ENCODE measurements at regions not wholly inside any gene's neighbourhood (a gene's known extent, or its start where the extent isn't known, plus 50 kb on each side); places are given as distances from the start of the nearest gene placed in this dataset.

DNA sequence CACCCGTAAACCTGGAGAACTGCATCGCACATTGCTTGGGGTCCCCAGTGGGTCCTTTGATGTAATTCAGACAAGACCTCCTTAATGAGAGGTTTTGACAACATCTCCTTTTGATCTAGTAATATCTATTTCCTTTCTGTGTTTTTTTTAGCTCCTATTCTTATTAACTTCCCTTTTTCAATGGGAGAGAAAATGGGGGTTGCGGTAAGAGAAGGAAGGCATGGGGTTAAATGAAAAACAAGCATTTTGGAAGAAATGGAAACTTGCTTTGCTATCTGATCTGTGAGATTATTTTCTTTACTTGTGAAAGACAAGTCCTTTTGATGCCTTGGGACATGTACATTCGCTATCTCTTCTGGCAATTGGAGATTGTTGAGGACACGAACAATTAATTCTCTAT lies 418.6 kb upstream of the MAN1A1 start:
- TF ChIP-seq, protein P1, sequence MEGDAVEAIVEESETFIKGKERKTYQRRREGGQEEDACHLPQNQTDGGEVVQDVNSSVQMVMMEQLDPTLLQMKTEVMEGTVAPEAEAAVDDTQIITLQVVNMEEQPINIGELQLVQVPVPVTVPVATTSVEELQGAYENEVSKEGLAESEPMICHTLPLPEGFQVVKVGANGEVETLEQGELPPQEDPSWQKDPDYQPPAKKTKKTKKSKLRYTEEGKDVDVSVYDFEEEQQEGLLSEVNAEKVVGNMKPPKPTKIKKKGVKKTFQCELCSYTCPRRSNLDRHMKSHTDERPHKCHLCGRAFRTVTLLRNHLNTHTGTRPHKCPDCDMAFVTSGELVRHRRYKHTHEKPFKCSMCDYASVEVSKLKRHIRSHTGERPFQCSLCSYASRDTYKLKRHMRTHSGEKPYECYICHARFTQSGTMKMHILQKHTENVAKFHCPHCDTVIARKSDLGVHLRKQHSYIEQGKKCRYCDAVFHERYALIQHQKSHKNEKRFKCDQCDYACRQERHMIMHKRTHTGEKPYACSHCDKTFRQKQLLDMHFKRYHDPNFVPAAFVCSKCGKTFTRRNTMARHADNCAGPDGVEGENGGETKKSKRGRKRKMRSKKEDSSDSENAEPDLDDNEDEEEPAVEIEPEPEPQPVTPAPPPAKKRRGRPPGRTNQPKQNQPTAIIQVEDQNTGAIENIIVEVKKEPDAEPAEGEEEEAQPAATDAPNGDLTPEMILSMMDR (IDR thresholded peaks at IDR 0.05), result no peak
- no peak for TF ChIP-seq POLR2A (IDR thresholded peaks at IDR 0.05)
- intact Hi-C loops (cut with DNase I; ENCODE audit: low total_unique reads), result no loop called here
- Histone ChIP-seq H3K27ac (no peak overlapping the region), H3K9me3 (no peaks in the 10 kb centered on the region), H3K4me1 (no peaks in the 10 kb centered on the region), H3K4me3 (no peak overlapping the region), H3K36me3 (no peaks in the 10 kb centered on the region), H3K27me3 (no peaks in the 10 kb centered on the region)
- no peak for DNase-seq

DNA sequence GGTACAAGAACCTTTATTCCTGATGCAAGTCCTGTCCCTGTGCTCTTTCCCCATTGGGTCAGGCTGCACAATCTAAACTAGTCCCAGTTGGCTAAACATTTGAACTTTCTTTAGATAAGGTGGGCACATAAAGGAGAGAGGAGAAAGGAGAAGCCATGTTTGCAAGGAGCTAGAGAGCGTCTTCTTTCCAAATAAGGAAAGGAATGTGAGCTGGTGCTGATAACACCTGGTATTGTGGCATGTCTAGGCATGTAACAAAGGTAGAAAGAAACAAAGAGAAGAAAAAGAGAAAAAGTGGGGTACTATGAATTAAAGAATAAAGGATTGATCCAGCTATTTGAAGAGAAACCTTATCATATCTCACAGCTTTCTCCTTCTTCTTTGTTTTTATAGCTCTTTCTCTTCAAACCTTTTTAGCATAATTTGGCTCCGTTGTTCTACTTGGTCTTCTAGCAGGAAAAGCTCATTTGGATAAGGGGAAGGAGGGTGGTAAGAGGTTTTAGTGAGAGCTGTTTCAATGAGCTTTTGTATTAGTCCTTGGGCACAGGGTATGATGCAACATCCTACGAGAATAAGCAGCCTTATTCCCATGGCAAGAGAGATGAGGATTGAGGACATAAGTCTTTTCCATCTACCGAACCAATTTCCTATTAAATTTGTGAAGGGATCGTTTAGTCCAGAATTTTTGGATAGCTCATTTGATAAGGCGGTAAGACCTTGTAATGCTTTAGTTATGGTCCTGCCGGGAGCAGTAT lies 415.5 kb upstream of the MAN1A1 start:
- no peaks in the 10 kb centered on the region for H3K4me1 ChIP-seq

DNA sequence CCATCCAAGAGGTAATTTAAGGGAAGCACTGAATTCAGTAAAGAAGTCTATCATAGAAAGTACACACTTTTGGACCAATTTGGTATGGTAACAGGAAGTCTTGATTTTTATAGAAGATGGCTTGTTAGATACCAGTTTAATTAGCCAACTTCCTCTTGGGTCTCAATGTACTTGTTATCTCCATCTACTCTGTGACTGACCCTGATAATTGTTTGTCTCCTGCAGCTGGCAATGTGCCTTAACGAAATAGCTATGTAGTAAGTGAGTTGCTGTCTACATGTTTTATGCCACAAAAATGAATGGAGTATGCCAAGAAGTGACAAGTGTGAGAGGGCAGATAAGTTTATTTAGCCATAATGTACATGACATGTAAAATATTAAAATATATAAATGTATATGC lies 410.5 kb upstream of the MAN1A1 start:
- H3K4me3 ChIP-seq, result no peak overlapping the region
- no peaks in the 10 kb centered on the region for H3K36me3 ChIP-seq
- no peaks in the 10 kb centered on the region for H3K4me1 ChIP-seq
- DNase-seq, result no peak
- no peaks in the 10 kb centered on the region for H3K9me3 ChIP-seq
- no peaks in the 10 kb centered on the region for H3K27me3 ChIP-seq
- intact Hi-C loops (cut with DNase I; ENCODE audit: low total_unique reads), result no loop called here
- TF ChIP-seq, protein P1 (IDR thresholded peaks at IDR 0.05), result no peak
- TF ChIP-seq POLR2A (IDR thresholded peaks at IDR 0.05), result no peak
- no peak overlapping the region for H3K27ac ChIP-seq

More for the DNA sequence above, 415.5 kb upstream of the MAN1A1 start:
- Histone ChIP-seq H3K36me3 (no peaks in the 10 kb centered on the region), H3K9me3 (no peaks in the 10 kb centered on the region), H3K4me3 (no peak overlapping the region), H3K27me3 (no peaks in the 10 kb centered on the region), H3K27ac (no peak overlapping the region)
- TF ChIP-seq, protein P1 (IDR thresholded peaks at IDR 0.05), result no peak
- TF ChIP-seq POLR2A (IDR thresholded peaks at IDR 0.05), result no peak
- intact Hi-C loops (cut with DNase I; ENCODE audit: low total_unique reads), result no loop called here
- no peak for DNase-seq

DNA sequence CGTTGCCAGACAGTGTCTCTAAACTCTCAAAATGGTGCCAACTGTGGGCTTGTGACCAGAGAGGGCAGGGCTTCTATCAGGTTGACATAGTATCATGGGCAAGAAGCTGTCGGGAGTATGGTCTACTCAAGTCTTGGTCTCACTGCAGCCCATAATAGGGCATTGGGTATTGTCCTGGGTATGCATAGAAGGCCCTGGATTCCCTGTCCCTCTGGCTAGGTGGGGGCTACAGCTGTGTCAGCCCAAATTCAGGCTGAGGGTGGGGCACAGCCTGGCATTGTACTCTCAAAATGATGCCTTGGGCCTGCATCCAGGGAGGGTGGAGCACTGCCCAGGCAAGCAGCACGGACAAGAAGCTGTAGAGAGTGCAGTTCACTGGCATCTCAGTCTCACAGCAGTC lies 408.8 kb upstream of the MAN1A1 start:
- H3K9me3 ChIP-seq, result no peaks in the 10 kb centered on the region
- TF ChIP-seq POLR2A (IDR thresholded peaks at IDR 0.05), result no peak
- TF ChIP-seq, protein P1 (IDR thresholded peaks at IDR 0.05), result no peak
- intact Hi-C loops (cut with DNase I; ENCODE audit: low total_unique reads), result no loop called here
- DNase-seq, result no peak
- no peak overlapping the region for H3K4me3 ChIP-seq
- no peaks in the 10 kb centered on the region for H3K36me3 ChIP-seq
- H3K27ac ChIP-seq, result no peak overlapping the region
- no peaks in the 10 kb centered on the region for H3K4me1 ChIP-seq
- H3K27me3 ChIP-seq, result no peaks in the 10 kb centered on the region

DNA sequence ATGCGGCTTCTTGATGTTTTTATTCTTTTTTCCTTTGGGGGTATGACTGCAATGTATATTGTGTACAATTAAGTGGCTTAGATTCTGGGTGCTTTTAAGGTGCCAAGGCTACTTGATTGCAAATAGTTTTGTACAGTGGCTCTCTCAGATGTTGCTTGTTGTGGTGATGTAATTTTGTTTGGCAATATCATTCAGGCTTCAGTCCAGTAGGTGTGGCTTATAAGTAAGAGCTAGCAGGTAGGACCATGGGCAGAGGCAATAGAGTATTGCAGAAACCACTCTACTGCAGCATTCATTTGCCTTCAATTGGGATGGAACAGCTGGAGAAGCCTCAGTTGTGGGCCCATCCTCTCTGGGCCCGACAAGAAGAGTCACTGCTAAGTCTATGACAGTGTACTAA lies 407.9 kb upstream of the MAN1A1 start:
- intact Hi-C loops (cut with DNase I; ENCODE audit: low total_unique reads), result no loop called here

More for the DNA sequence above, 407.9 kb upstream of the MAN1A1 start:
- Histone ChIP-seq H3K4me1 (no peaks in the 10 kb centered on the region), H3K27me3 (no peaks in the 10 kb centered on the region), H3K36me3 (no peaks in the 10 kb centered on the region), H3K9me3 (no peaks in the 10 kb centered on the region), H3K4me3 (no peak overlapping the region), H3K27ac (no peak overlapping the region)
- TF ChIP-seq POLR2A (IDR thresholded peaks at IDR 0.05), result no peak
- TF ChIP-seq, protein P1 (IDR thresholded peaks at IDR 0.05), result no peak
- no peak for DNase-seq

Data from uterus (tissue), 3 donors.